GM23338 (cell line): ENCODE measurements at regions not wholly inside any gene's neighbourhood (a gene's known extent, or its start where the extent isn't known, plus 50 kb on each side); places are given as distances from the start of the nearest gene placed in this dataset.

Source experiments
- ATAC-seq: fragments of 200-7000 bp; cut with Tn5 transposase; 3 replicates; pipeline ENCODE4 v1.9.1; 2020
- DNase-seq: peaks from one replicate; pipeline ENCODE4 v3.0.0-alpha.2; 2015; ENCODE audit warnings: low spot score
- H2AFZ ChIP-seq: fragments of 200-600 bp; sonication (generic); 2 replicates; pipeline ENCODE4 v1.8.0; 2016; ENCODE audit warnings: antibody characterized with exemption, mild to moderate bottlenecking, moderate library complexity
- H3F3A ChIP-seq: fragments of 200-600 bp; sonication (generic); replicated peaks from 2 replicates; pipeline ENCODE4 v1.8.0; 2017; ENCODE audit warnings: antibody characterized with exemption, mixed run types, low read depth
- H3K27ac ChIP-seq: fragments of 200-600 bp; sonication (generic); 2 replicates; pipeline ENCODE4 v1.6.1; 2016; ENCODE audit warnings: low read depth
- H3K27me3 ChIP-seq: fragments of 200-600 bp; sonication (generic); 2 replicates; pipeline ENCODE4 v1.8.0; 2016; ENCODE audit warnings: mild to moderate bottlenecking, mixed run types, moderate library complexity; ENCODE audit not compliant: insufficient read depth
- H3K36me3 ChIP-seq: fragments of 200-600 bp; sonication (generic); 2 replicates; pipeline ENCODE4 v1.8.0; 2016; ENCODE audit warnings: mild to moderate bottlenecking; ENCODE audit not compliant: insufficient read depth
- H3K4me1 ChIP-seq: fragments of 200-600 bp; sonication (generic); 2 replicates; pipeline ENCODE4 v1.8.0; 2016; ENCODE audit warnings: mild to moderate bottlenecking, moderate library complexity; ENCODE audit not compliant: insufficient read depth
- H3K4me2 ChIP-seq: fragments of 200-600 bp; sonication (generic); 2 replicates; pipeline ENCODE4 v1.7.1; 2017; ENCODE audit warnings: mixed run types
- H3K4me3 ChIP-seq: fragments of 200-600 bp; sonication (generic); 2 replicates; pipeline ENCODE4 v1.6.1; 2016; ENCODE audit warnings: mixed run types
- H3K79me2 ChIP-seq: fragments of 200-600 bp; sonication (generic); replicated peaks from 2 replicates; pipeline ENCODE4 v1.8.0; 2017; ENCODE audit warnings: mild to moderate bottlenecking; ENCODE audit not compliant: insufficient read depth
- H3K9me2 ChIP-seq: fragments of 200-600 bp; sonication (generic); 2 replicates; pipeline ENCODE4 v1.8.0; 2017; ENCODE audit not compliant: insufficient read depth
- H4K20me1 ChIP-seq: fragments of 200-600 bp; sonication (generic); replicated peaks from 2 replicates; pipeline ENCODE4 v1.8.0; 2017; ENCODE audit warnings: mild to moderate bottlenecking; ENCODE audit not compliant: insufficient read depth
- H3K27ac Mint-ChIP-seq: 2 replicates; pipeline ENCODE4 v1.8.0; 2020; ENCODE audit warnings: inconsistent platforms, mild to moderate bottlenecking, moderate library complexity, mixed read lengths
- H3K27me3 Mint-ChIP-seq: 3 replicates; pipeline ENCODE4 v1.8.0; 2022; ENCODE audit warnings: low read depth, mild to moderate bottlenecking, moderate library complexity, mixed read lengths, inconsistent platforms; ENCODE audit not compliant: insufficient read depth, poor library complexity
- H3K36me3 Mint-ChIP-seq: 3 replicates; pipeline ENCODE4 v1.8.0; 2021; ENCODE audit warnings: low read depth, mild to moderate bottlenecking, inconsistent platforms, moderate library complexity, mixed read lengths
- H3K4me1 Mint-ChIP-seq: 3 replicates; pipeline ENCODE4 v1.8.0; 2020; ENCODE audit warnings: mild to moderate bottlenecking, inconsistent platforms, mixed read lengths
- H3K4me3 Mint-ChIP-seq: 3 replicates; pipeline ENCODE4 v1.8.0; 2021; ENCODE audit warnings: moderate library complexity, mild to moderate bottlenecking, inconsistent platforms, mixed read lengths
- H3K9me3 Mint-ChIP-seq: 3 replicates; pipeline ENCODE4 v1.8.0; 2020; ENCODE audit warnings: moderate library complexity, mild to moderate bottlenecking, inconsistent platforms, mixed read lengths
- CREB1 ChIP-seq: fragments of 250-450 bp; sonication (Bioruptor Pico); IDR thresholded peaks from 2 replicates; pipeline ENCODE4 v1.5.0; 2020; ENCODE audit warnings: low read depth, mild to moderate bottlenecking, moderate library complexity
- CTCF ChIP-seq, 2 experiments: fragments of 200-600 bp in 1 of 2; sonication (generic) in 1 of 2; conservative IDR thresholded peaks; 2 replicates each; pipeline versions ENCODE4 v1.5.1 to v1.6.1; 2016 to 2017; ENCODE audit warnings: antibody characterized with exemption in 2 of 2, low read depth in 2 of 2, mild to moderate bottlenecking in 2 of 2, moderate library complexity in 1 of 2
- ETS1 ChIP-seq: IDR thresholded peaks from 2 replicates; pipeline ENCODE4 v1.6.1; 2016; ENCODE audit warnings: antibody characterized with exemption
- EZH2 ChIP-seq: fragments of 200-600 bp; sonication (generic); IDR thresholded peaks from one replicate; pipeline ENCODE4 v1.8.0; 2017; ENCODE audit warnings: antibody characterized with exemption, mild to moderate bottlenecking, low read depth; ENCODE audit not compliant: unreplicated experiment
- JUNB ChIP-seq: IDR thresholded peaks from one replicate; pipeline ENCODE4 v1.6.1; 2016; ENCODE audit warnings: antibody characterized with exemption; ENCODE audit not compliant: unreplicated experiment
- NANOG ChIP-seq: IDR thresholded peaks from 2 replicates; pipeline ENCODE4 v1.6.1; 2016; ENCODE audit warnings: antibody characterized with exemption, borderline replicate concordance
- POLR2AphosphoS5 ChIP-seq: IDR thresholded peaks from 2 replicates; pipeline ENCODE4 v1.6.1; 2016; ENCODE audit warnings: antibody characterized with exemption, low read depth
- REST ChIP-seq: IDR thresholded peaks from one replicate; pipeline ENCODE4 v1.6.1; 2018; ENCODE audit warnings: antibody characterized with exemption; ENCODE audit not compliant: unreplicated experiment
- STAT1 ChIP-seq: IDR thresholded peaks from one replicate; pipeline ENCODE4 v1.6.1; 2016; ENCODE audit warnings: antibody characterized with exemption; ENCODE audit not compliant: unreplicated experiment
- ZNF114 ChIP-seq: fragments of 250-450 bp; sonication (Bioruptor Pico); IDR thresholded peaks from 2 replicates; pipeline ENCODE4 v1.5.0; 2020; ENCODE audit warnings: mild to moderate bottlenecking, moderate library complexity
- ZNF331 ChIP-seq: fragments of 250-450 bp; sonication (Bioruptor Pico); IDR thresholded peaks from 2 replicates; pipeline ENCODE4 v1.5.0; 2020; ENCODE audit warnings: low read depth, mild to moderate bottlenecking, moderate library complexity

- TF ChIP-seq REST (no peak), CTCF (conservative IDR thresholded peaks at IDR 0.05; ENCODE audit: low read depth in 2 of 2) (no peak), JUNB (no peak), NANOG (no peak), ZNF114 (CRISPR knock-in tag) (no peak), ZNF331 (no peak), EZH2 (no peak), STAT1 (no peak)
These were observed 96.8 kb downstream of the GLI2 start (continued) for GRCh38 chr2:120832296-120833070.

GRCh38 chr2:120833127-120833675 is 97.5 kb downstream of the GLI2 start:
- Histone ChIP-seq H3K79me2 (peaks cover 90% of the 10 kb centered on the region), H3K9me2 (no peaks in the 10 kb centered on the region), H3F3A (0 out of 2 replicates have a peak, but pooled peaks cover 4% of the 10 kb centered on the region), H4K20me1 (peaks cover 35% of the 10 kb centered on the region), H3K27ac (no peak overlapping the region), H3K4me1 (peaks cover 36% of the 10 kb centered on the region), H3K27me3 (no peaks in the 10 kb centered on the region), H3K4me3 (no peak overlapping the region), H3K36me3 (no peaks in the 10 kb centered on the region), H3K4me2 (no peak overlapping the region), H2AFZ (no peak overlapping the region)
- DNase-seq (peak; percentile 37), ATAC-seq (peak; percentile 64)
- no peak overlapping the region for H3K4me3 Mint-ChIP-seq
- H3K27me3 Mint-ChIP-seq, result peaks cover 8% of the 10 kb centered on the region
- TF ChIP-seq POLR2AphosphoS5 (no peak), ZNF114 (CRISPR knock-in tag) (no peak), NANOG (no peak), CTCF (conservative IDR thresholded peaks at IDR 0.05; ENCODE audit: low read depth in 2 of 2) (peak; percentile 24 to 57; a peak in 3 of 4 replicates), CREB1 (CRISPR knock-in tag) (no peak), ETS1 (no peak)
- H3K27ac Mint-ChIP-seq, result no peak overlapping the region
- H3K4me1 Mint-ChIP-seq, result peaks cover 33% of the 10 kb centered on the region
- peaks cover 13% of the 10 kb centered on the region for H3K36me3 Mint-ChIP-seq
- no peaks in the 10 kb centered on the region; the same call in 2 of the 3 replicates for H3K9me3 Mint-ChIP-seq
